Spleen (tissue), 7 donors: ENCODE measurements at regions not wholly inside any gene's neighbourhood (a gene's known extent, or its start where the extent isn't known, plus 50 kb on each side); places are given as distances from the start of the nearest gene placed in this dataset.

Source experiments
- CTCF ChIP-seq, 11 experiments: fragments of 200-600 bp in 7 of 11; fragments of 450-650 bp in 4 of 11; sonication (generic) in 4 of 11; IDR thresholded peaks in 8 of 11; conservative IDR thresholded peaks in 3 of 11; 1 replicate in 7 of 11; 2 replicates in 4 of 11; pipeline versions ENCODE4 v1.4.0 to v1.8.0; 2016 to 2021; ENCODE audit warnings: antibody characterized with exemption in 11 of 11, inconsistent platforms in 4 of 11, mild to moderate bottlenecking in 1 of 11
- POLR2A ChIP-seq, 3 donors: fragments of 450-650 bp; IDR thresholded peaks; one replicate each; pipeline ENCODE4 v1.5.1; 2017; ENCODE audit warnings: antibody characterized with exemption in 3 of 3, mild to moderate bottlenecking in 1 of 3
- POLR2AphosphoS5 ChIP-seq, 3 donors: sonication (generic); formaldehyde crosslinking; IDR thresholded peaks; one replicate each; pipeline ENCODE4 v1.5.1; 2017; ENCODE audit warnings: antibody characterized with exemption in 3 of 3
- donor health status: DM: no; HTN: no; CAD: no; lungs with moderate emphysema.
- donor health status: DM: no; HTN: no; CAD: no.
- donor health status: DM: no; HTN: no; CAD: no.

DNA sequence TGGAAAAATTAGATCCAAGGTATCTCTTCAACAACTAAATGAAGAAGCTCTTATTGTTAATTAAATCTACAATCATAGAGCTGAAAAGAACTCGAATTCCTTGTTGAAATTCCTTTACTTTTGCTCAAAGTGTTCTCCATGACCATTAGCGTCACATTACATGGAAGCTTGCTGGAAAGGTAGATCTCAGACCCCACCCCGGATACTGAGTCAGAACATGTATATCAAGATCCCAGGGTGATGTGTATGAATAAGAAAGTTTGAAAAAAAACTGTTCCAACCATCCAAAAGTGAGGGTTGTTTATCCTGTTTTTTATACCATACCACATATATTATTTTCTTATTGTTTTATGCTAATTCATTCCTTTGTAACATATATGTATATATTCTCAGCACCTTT lies 237.1 kb upstream of the PUM3 start:
- TF ChIP-seq CTCF (IDR thresholded peaks at IDR 0.05 in 8 of 11, conservative IDR thresholded peaks at IDR 0.05 in 3 of 11) (no peak), POLR2A (IDR thresholded peaks at IDR 0.05) (no peak), POLR2AphosphoS5 (IDR thresholded peaks at IDR 0.05) (no peak)
